Nephron progenitor cell (in vitro differentiated cells): ENCODE measurements at regions not wholly inside any gene's neighbourhood (a gene's known extent, or its start where the extent isn't known, plus 50 kb on each side); places are given as distances from the start of the nearest gene placed in this dataset.
"Not testable (repeated sequence)": the region's sequence is repeated elsewhere in the genome, so short reads cannot be mapped to it uniquely, and the experiment has no call there.

Source experiments
- DNase-seq: peaks from one replicate; pipeline ENCODE4 v3.0.0; 2021
- H3K27ac Mint-ChIP-seq: 2 replicates; pipeline ENCODE4 v1.8.0; 2021; ENCODE audit warnings: mild to moderate bottlenecking, moderate library complexity, mixed read lengths
- H3K27me3 Mint-ChIP-seq: 2 replicates; pipeline ENCODE4 v1.8.0; 2021; ENCODE audit warnings: mild to moderate bottlenecking, low read depth, mixed read lengths; ENCODE audit not compliant: poor library complexity
- H3K36me3 Mint-ChIP-seq: 2 replicates; pipeline ENCODE4 v1.8.0; 2021; ENCODE audit warnings: low read depth, mixed read lengths
- H3K4me1 Mint-ChIP-seq: 2 replicates; pipeline ENCODE4 v1.8.0; 2021; ENCODE audit warnings: mixed read lengths
- H3K4me3 Mint-ChIP-seq: 2 replicates; pipeline ENCODE4 v1.8.0; 2021; ENCODE audit warnings: mild to moderate bottlenecking, moderate library complexity, mixed read lengths
- H3K9me3 Mint-ChIP-seq: 2 replicates; pipeline ENCODE4 v1.8.0; 2021; ENCODE audit warnings: mild to moderate bottlenecking, moderate library complexity, mixed read lengths
- TF ChIP-seq, protein P1 (sequence below): fragments of 200-600 bp; sonication (generic); IDR thresholded peaks from 2 replicates; pipeline ENCODE4 v1.5.0; 2021; ENCODE audit warnings: antibody characterized with exemption

DNA sequence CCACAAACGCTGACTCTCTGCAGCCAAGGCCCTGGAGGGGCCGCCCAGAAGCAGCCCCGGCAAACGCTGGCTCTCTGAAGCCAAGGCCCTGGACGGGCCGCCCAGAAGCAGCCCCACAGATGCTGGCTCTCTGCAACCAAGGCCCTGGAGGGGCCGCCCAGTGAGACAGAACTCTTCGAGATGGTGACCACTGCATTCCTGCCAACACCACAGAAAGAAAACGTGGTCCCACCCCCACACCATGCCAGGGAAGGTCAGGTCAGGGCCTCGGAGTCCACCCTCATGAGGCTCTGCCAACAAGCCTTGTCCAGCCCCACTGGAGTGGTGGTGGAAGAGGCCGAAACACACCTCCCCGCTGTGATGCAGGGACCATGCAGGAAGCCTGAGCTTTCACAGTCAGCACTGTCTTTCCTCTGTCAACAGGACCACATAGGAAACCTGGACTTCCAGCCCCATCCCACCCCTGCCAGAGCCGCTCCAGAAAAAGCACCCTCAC is 97.5 kb downstream of the DLL1 start:
- H3K36me3 Mint-ChIP-seq, result peaks cover 31% of the 10 kb centered on the region
- TF ChIP-seq, protein P1, sequence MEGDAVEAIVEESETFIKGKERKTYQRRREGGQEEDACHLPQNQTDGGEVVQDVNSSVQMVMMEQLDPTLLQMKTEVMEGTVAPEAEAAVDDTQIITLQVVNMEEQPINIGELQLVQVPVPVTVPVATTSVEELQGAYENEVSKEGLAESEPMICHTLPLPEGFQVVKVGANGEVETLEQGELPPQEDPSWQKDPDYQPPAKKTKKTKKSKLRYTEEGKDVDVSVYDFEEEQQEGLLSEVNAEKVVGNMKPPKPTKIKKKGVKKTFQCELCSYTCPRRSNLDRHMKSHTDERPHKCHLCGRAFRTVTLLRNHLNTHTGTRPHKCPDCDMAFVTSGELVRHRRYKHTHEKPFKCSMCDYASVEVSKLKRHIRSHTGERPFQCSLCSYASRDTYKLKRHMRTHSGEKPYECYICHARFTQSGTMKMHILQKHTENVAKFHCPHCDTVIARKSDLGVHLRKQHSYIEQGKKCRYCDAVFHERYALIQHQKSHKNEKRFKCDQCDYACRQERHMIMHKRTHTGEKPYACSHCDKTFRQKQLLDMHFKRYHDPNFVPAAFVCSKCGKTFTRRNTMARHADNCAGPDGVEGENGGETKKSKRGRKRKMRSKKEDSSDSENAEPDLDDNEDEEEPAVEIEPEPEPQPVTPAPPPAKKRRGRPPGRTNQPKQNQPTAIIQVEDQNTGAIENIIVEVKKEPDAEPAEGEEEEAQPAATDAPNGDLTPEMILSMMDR, result no peak
- H3K4me3 Mint-ChIP-seq, result no peak overlapping the region
- no peak overlapping the region for H3K27ac Mint-ChIP-seq
- DNase-seq, result no peak
- H3K4me1 Mint-ChIP-seq, result no peaks in the 10 kb centered on the region
- peaks cover 42% of the 10 kb centered on the region for H3K9me3 Mint-ChIP-seq
- H3K27me3 Mint-ChIP-seq, result peaks cover 14% of the 10 kb centered on the region

DNA sequence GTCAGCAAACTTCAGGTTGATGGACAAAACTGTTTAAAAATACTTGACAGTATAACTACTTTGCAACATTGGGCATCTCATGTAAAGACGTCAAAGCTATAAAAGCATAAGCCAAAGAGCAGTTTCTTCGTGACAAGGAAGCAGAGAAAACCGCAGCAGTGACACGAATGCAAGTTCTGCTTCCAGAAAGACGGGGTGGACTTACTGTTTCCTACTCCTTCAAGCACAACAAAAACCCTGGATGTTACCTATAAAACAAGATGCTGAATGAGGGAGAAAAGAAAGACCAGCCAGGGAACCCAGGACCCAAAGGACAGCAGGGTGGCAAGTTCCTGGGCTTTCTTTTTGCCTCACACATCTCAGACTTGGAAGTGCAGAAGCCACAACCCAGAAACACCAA is 98.0 kb downstream of the DLL1 start:
- no peak for DNase-seq
- Mint-ChIP-seq H3K9me3 (peaks cover 42% of the 10 kb centered on the region), H3K36me3 (peaks cover 31% of the 10 kb centered on the region), H3K4me1 (no peaks in the 10 kb centered on the region), H3K4me3 (no peak overlapping the region), H3K27me3 (peaks cover 16% of the 10 kb centered on the region), H3K27ac (no peak overlapping the region)
- TF ChIP-seq, protein P1, result no peak

DNA sequence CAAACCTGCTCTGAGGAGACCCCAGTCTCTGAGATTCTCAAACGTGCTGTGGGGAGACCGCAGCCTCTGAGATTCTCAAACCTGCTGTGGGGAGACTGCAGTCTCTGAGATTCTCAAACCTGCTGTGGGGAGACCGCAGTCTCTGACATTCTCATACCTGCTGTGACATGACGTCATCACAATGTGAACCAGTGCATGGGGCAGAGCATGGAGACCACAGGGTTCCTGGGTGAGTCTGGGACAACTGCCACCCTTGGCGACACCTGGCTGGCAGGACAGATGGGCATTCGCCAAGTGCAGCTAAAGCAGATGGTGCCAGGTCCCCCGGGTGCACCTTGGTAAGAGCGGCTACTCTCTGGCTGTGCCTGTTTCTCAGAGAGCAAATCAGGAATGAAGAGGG is 98.8 kb downstream of the DLL1 start:
- Mint-ChIP-seq H3K36me3 (peaks cover 31% of the 10 kb centered on the region), H3K9me3 (peaks cover 37% of the 10 kb centered on the region), H3K27me3 (peaks cover 16% of the 10 kb centered on the region)
- H3K4me1 Mint-ChIP-seq, H3K27ac Mint-ChIP-seq, DNase-seq, H3K4me3 Mint-ChIP-seq: not testable (repeated sequence)

- peaks cover 14% of the 10 kb centered on the region for H3K36me3 Mint-ChIP-seq
- H3K27me3 Mint-ChIP-seq, result peaks cover 18% of the 10 kb centered on the region
Observed at GRCh38 chr6:170190046-170190445, 100.8 kb downstream of the DLL1 start.

DNA sequence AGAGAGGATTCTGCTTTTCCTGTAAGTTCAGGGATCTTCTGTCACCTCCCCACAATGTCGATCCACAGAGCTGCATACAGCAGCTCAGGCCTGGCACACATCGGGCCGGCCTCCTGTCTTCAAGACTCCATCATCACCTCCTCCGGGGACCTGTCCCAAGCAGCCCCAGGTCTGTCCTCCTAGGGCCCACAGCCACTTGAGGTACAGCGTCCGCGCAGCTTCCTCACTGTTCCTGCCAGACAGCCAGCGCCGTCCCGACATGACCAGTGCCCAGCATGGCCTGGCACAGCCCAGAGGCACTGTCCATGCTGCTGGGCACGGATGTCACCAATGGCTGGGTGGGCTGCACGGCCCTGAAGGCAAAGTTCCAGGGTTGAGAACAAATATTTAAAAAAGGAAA is 101.6 kb downstream of the DLL1 start:
- Mint-ChIP-seq H3K9me3 (peaks cover 8% of the 10 kb centered on the region), H3K27me3 (peaks cover 18% of the 10 kb centered on the region), H3K27ac (no peak overlapping the region), H3K36me3 (peaks cover 7% of the 10 kb centered on the region), H3K4me1 (no peaks in the 10 kb centered on the region), H3K4me3 (no peak overlapping the region)
- no peak for DNase-seq
- TF ChIP-seq, protein P1, result no peak

More at GRCh38 chr6:170190046-170190445, 100.8 kb downstream of the DLL1 start:
- TF ChIP-seq, protein P1, result no peak
- H3K27ac Mint-ChIP-seq, result no peak overlapping the region
- H3K9me3 Mint-ChIP-seq, result peaks cover 16% of the 10 kb centered on the region
- no peak overlapping the region for H3K4me3 Mint-ChIP-seq
- DNase-seq, result no peak
- no peaks in the 10 kb centered on the region for H3K4me1 Mint-ChIP-seq

DNA sequence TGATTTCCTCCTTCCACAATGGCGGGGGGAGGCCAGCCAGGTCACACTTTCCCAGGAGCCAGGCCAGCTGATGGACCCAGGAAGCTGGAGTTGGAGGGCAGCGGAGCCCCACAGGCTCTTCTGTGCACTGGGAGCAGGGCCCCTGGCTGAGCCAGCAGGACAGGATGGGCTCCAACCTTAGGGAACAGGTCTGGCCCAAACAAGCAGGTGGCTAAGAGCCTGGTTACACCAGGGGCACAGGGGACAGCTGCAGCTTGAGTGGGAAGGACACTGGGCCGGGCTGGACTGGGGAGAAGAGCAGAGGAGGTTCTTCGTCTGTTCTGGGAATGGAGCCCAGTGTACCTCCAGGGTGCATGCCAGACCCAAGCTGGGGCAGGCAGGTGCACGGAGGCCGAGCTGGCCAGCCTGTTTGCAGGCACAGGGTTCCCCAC is 102.3 kb downstream of the DLL1 start:
- peaks cover 3% of the 10 kb centered on the region for H3K9me3 Mint-ChIP-seq
- TF ChIP-seq, protein P1, result no peak
- no peak overlapping the region for H3K4me3 Mint-ChIP-seq
- no peak overlapping the region for H3K27ac Mint-ChIP-seq
- H3K4me1 Mint-ChIP-seq, result no peaks in the 10 kb centered on the region
- peaks cover 19% of the 10 kb centered on the region for H3K27me3 Mint-ChIP-seq
- H3K36me3 Mint-ChIP-seq, result peaks cover under 1% of the 10 kb centered on the region
- no peak for DNase-seq
